GM10266 (cell line): ENCODE measurements at regions not wholly inside any gene's neighbourhood (a gene's known extent, or its start where the extent isn't known, plus 50 kb on each side); places are given as distances from the start of the nearest gene placed in this dataset.

Experiments used
- DNase-seq: peaks from one replicate; pipeline ENCODE4 v3.0.0; 2012; ENCODE audit errors: extremely low spot score
- CTCF ChIP-seq: IDR thresholded peaks from 2 replicates; pipeline ENCODE4 v1.5.1; 2012; ENCODE audit warnings: mild to moderate bottlenecking, low read depth; ENCODE audit not compliant: control insufficient read depth, insufficient read depth; ENCODE audit errors: missing control alignments

- no peak for DNase-seq
- no peak for TF ChIP-seq CTCF
These were observed 143.6 kb upstream of the KCNG1 start for GRCh38 chr20:51166489-51166888.

GRCh38 chr20:51165131-51165530, 142.2 kb upstream of the KCNG1 start:
- no peak for TF ChIP-seq CTCF
- DNase-seq = no peak

- no peak for TF ChIP-seq CTCF
- no peak for DNase-seq
These were observed 141.8 kb upstream of the KCNG1 start for GRCh38 chr20:51164731-51165130.

- no peak for DNase-seq
- TF ChIP-seq CTCF = no peak
These were observed 141.2 kb upstream of the KCNG1 start for GRCh38 chr20:51163996-51164600.

GRCh38 chr20:51162015-51162414, 139.1 kb upstream of the KCNG1 start:
- DNase-seq = no peak
- TF ChIP-seq CTCF = no peak

GRCh38 chr20:51160821-51161220, 137.9 kb upstream of the KCNG1 start:
- no peak for DNase-seq
- TF ChIP-seq CTCF = no peak

- DNase-seq = no peak
- TF ChIP-seq CTCF = no peak
These were observed 137.1 kb upstream of the KCNG1 start for GRCh38 chr20:51159981-51160380.
